ENCODE measurements at regions not wholly inside any gene's neighbourhood (a gene's known extent, or its start where the extent isn't known, plus 50 kb on each side); places are given as distances from the start of the nearest gene placed in this dataset.

- DNase-seq: peak; percentile 34
Measured at GRCh38 chr11:45339729-45340519, 53.8 kb upstream of the SYT13 start.

DNA sequence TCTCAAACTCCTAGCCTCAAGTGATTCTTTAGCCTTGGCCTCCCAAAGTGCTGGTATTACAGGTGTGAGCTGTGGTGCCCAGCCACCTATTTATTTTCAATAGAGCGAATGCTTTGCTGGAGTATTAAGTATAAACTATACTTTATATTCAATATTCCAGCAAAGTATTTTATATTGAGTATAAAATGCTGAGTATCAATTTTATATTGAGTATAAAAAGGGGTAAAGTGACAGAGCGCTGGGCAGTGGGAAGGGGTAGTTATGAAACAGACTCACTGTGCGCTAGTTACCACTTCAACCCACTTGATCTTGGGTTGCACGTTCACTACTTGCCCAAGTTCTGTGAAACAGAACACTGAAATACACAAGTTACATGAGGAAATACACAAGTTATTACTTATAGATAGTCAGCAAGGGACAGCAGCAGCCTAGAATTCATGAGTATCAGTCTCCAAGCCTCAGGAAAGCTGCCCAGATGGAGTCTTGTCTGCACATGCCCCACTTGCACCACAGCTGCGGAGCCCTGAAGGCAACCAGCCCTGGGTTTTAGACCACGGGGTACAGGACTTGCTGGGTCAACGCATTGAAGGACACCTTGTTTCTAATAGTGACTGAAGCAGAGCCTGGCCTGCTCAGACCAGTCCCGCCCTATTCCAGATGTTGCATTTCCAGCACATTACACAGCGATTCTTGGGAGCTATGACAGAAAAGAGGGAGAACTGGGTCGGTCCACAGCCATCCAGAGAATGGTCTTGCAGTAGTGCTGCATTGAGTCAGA lies 51.6 kb upstream of the SYT13 start:
- no peak for DNase-seq

- DNase-seq: no peak
Measured at GRCh38 chr11:45336136-45336535, 50.0 kb upstream of the SYT13 start.
